ENCODE measurements at regions not wholly inside any gene's neighbourhood (a gene's known extent, or its start where the extent isn't known, plus 50 kb on each side); places are given as distances from the start of the nearest gene placed in this dataset.

- H3K27me3 Mint-ChIP-seq (ENCODE audit: low read depth): no peaks in the 10 kb centered on the region
- H3K36me3 Mint-ChIP-seq (ENCODE audit: low read depth): no peaks in the 10 kb centered on the region
- no peak for TF ChIP-seq CTCF (conservative IDR thresholded peaks at IDR 0.05)
- peaks cover 5% of the 10 kb centered on the region for H3K4me1 Mint-ChIP-seq
- H3K27ac Mint-ChIP-seq (ENCODE audit: unreplicated experiment): no peak overlapping the region
- H3K9me3 Mint-ChIP-seq: peaks cover 6% of the 10 kb centered on the region
- DNase-seq (ENCODE audit: low read depth, low spot score): no peak
- H3K4me3 Mint-ChIP-seq: no peak overlapping the region
These were observed 159.6 kb downstream of the SALL1 start for GRCh38 chr16:50991436-50991835.

GRCh38 chr16:50991006-50991405 lies 160.1 kb downstream of the SALL1 start:
- Mint-ChIP-seq H3K27me3 (ENCODE audit: low read depth) (no peaks in the 10 kb centered on the region), H3K4me3 (no peak overlapping the region), H3K36me3 (ENCODE audit: low read depth) (no peaks in the 10 kb centered on the region), H3K27ac (ENCODE audit: unreplicated experiment) (no peak overlapping the region), H3K9me3 (peaks cover 6% of the 10 kb centered on the region), H3K4me1 (peaks cover 5% of the 10 kb centered on the region)
- no peak for TF ChIP-seq CTCF (conservative IDR thresholded peaks at IDR 0.05)
- no peak for DNase-seq (ENCODE audit: low read depth, low spot score)

- Mint-ChIP-seq H3K4me3 (no peak overlapping the region), H3K36me3 (ENCODE audit: low read depth) (no peaks in the 10 kb centered on the region), H3K4me1 (peaks cover 5% of the 10 kb centered on the region), H3K27ac (ENCODE audit: unreplicated experiment) (no peak overlapping the region), H3K27me3 (ENCODE audit: low read depth) (no peaks in the 10 kb centered on the region), H3K9me3 (peaks cover 6% of the 10 kb centered on the region)
- TF ChIP-seq CTCF (conservative IDR thresholded peaks at IDR 0.05): no peak
- no peak for DNase-seq (ENCODE audit: low read depth, low spot score)
These were observed 162.0 kb downstream of the SALL1 start for GRCh38 chr16:50989047-50989446.

- Mint-ChIP-seq H3K9me3 (peaks cover 6% of the 10 kb centered on the region), H3K27ac (ENCODE audit: unreplicated experiment) (no peak overlapping the region), H3K27me3 (ENCODE audit: low read depth) (no peaks in the 10 kb centered on the region), H3K4me1 (peaks cover 5% of the 10 kb centered on the region), H3K36me3 (ENCODE audit: low read depth) (no peaks in the 10 kb centered on the region), H3K4me3 (no peak overlapping the region)
- TF ChIP-seq CTCF (conservative IDR thresholded peaks at IDR 0.05): no peak
- DNase-seq (ENCODE audit: low read depth, low spot score): no peak
These were observed 162.6 kb downstream of the SALL1 start for GRCh38 chr16:50988441-50988840.

- H3K27me3 Mint-ChIP-seq (ENCODE audit: low read depth): no peaks in the 10 kb centered on the region
- H3K4me3 Mint-ChIP-seq: no peak overlapping the region
- H3K4me1 Mint-ChIP-seq: no peaks in the 10 kb centered on the region
- TF ChIP-seq CTCF (conservative IDR thresholded peaks at IDR 0.05): no peak
- DNase-seq (ENCODE audit: low read depth, low spot score): no peak
- H3K36me3 Mint-ChIP-seq (ENCODE audit: low read depth): no peaks in the 10 kb centered on the region
- peaks cover 6% of the 10 kb centered on the region for H3K9me3 Mint-ChIP-seq
- H3K27ac Mint-ChIP-seq (ENCODE audit: unreplicated experiment): no peak overlapping the region
These were observed 164.6 kb downstream of the SALL1 start for GRCh38 chr16:50986453-50986852.

- Mint-ChIP-seq H3K4me3 (no peak overlapping the region), H3K27me3 (ENCODE audit: low read depth) (no peaks in the 10 kb centered on the region)
These were observed 165.3 kb downstream of the SALL1 start for GRCh38 chr16:50985733-50986132.

More at GRCh38 chr16:50985733-50986132, 165.3 kb downstream of the SALL1 start:
- no peaks in the 10 kb centered on the region for H3K4me1 Mint-ChIP-seq
- H3K27ac Mint-ChIP-seq (ENCODE audit: unreplicated experiment): no peak overlapping the region
- DNase-seq (ENCODE audit: low read depth, low spot score): no peak
- H3K36me3 Mint-ChIP-seq (ENCODE audit: low read depth): no peaks in the 10 kb centered on the region
- peaks cover 6% of the 10 kb centered on the region for H3K9me3 Mint-ChIP-seq
- no peak for TF ChIP-seq CTCF (conservative IDR thresholded peaks at IDR 0.05)

Measured in neural crest cell (in vitro differentiated cells).